ENCODE measurements at regions not wholly inside any gene's neighbourhood (a gene's known extent, or its start where the extent isn't known, plus 50 kb on each side); places are given as distances from the start of the nearest gene placed in this dataset.
"Not testable (repeated sequence)": the region's sequence is repeated elsewhere in the genome, so short reads cannot be mapped to it uniquely, and the experiment has no call there.

GRCh38 chr2:56811401-56811800 lies 627.6 kb downstream of the CCDC85A start:
- DNase-seq: no peak

- peak; percentile 19 for DNase-seq
Measured at GRCh38 chr2:56812432-56812831, 628.6 kb downstream of the CCDC85A start.

- DNase-seq: no peak
Measured at GRCh38 chr2:56813490-56813889, 629.7 kb downstream of the CCDC85A start.

- no peak for DNase-seq
Measured at GRCh38 chr2:56816666-56817065, 632.9 kb downstream of the CCDC85A start.

- no peak for DNase-seq
Measured at GRCh38 chr2:56831780-56832179, 648.0 kb downstream of the CCDC85A start.

GRCh38 chr2:56834686-56835085 lies 650.9 kb downstream of the CCDC85A start:
- no peak for DNase-seq

GRCh38 chr2:56840009-56840408 lies 656.2 kb downstream of the CCDC85A start:
- not testable (repeated sequence) for DNase-seq

GRCh38 chr2:56860991-56861390 lies 677.2 kb downstream of the CCDC85A start:
- DNase-seq: no peak

- DNase-seq: peak; percentile 1
Measured at GRCh38 chr2:56871644-56872043, 687.9 kb downstream of the CCDC85A start.

GRCh38 chr2:56874717-56875116 lies 690.9 kb downstream of the CCDC85A start:
- DNase-seq: no peak

- no peak for DNase-seq
Measured at GRCh38 chr2:56889738-56890137, 705.9 kb downstream of the CCDC85A start.

GRCh38 chr2:56892382-56892781 lies 708.6 kb downstream of the CCDC85A start:
- no peak for DNase-seq

- no peak for DNase-seq
Measured at GRCh38 chr2:56898986-56899385, 715.2 kb downstream of the CCDC85A start.

- no peak for DNase-seq
Measured at GRCh38 chr2:56912490-56912889, 728.7 kb downstream of the CCDC85A start.

GRCh38 chr2:56918790-56919189 lies 735.0 kb downstream of the CCDC85A start:
- no peak for DNase-seq

- no peak for DNase-seq
Measured at GRCh38 chr2:56933976-56934375, 750.2 kb downstream of the CCDC85A start.

GRCh38 chr2:56934866-56935265 lies 751.1 kb downstream of the CCDC85A start:
- DNase-seq: no peak

GRCh38 chr2:56940054-56940453 lies 756.3 kb downstream of the CCDC85A start:
- DNase-seq: no peak

GRCh38 chr2:56952871-56953270 lies 769.1 kb downstream of the CCDC85A start:
- no peak for DNase-seq

- no peak for DNase-seq
Measured at GRCh38 chr2:56960581-56960980, 776.8 kb downstream of the CCDC85A start.

GRCh38 chr2:56962673-56963072 lies 778.9 kb downstream of the CCDC85A start:
- no peak for DNase-seq

GRCh38 chr2:56969513-56969912 lies 785.7 kb downstream of the CCDC85A start:
- DNase-seq: no peak

GRCh38 chr2:56971383-56971974 lies 787.7 kb downstream of the CCDC85A start:
- no peak for DNase-seq

GRCh38 chr2:56981554-56981953 lies 797.8 kb downstream of the CCDC85A start:
- peak; percentile 16 for DNase-seq

GRCh38 chr2:56985609-56986008 lies 801.8 kb downstream of the CCDC85A start:
- DNase-seq: no peak

GRCh38 chr2:57022496-57022895 lies 838.7 kb downstream of the CCDC85A start:
- no peak for DNase-seq

Measured in HCEC 1CT (cell line).